Adrenal gland (tissue), 9 donors: ENCODE measurements at regions not wholly inside any gene's neighbourhood (a gene's known extent, or its start where the extent isn't known, plus 50 kb on each side); places are given as distances from the start of the nearest gene placed in this dataset.

Experiments used
- DNase-seq, 7 donors: peaks; one replicate each; pipeline ENCODE4 v3.0.0-alpha.2; 2019 to 2020
- H3K27ac ChIP-seq, 5 donors: fragments of 200-600 bp; sonication (generic) in 4 of 5; 1 replicate in 3 of 5; 2 replicates in 2 of 5; pipeline versions ENCODE4 v1.5.1 to v1.8.0; 2016 to 2020; ENCODE audit warnings: mild to moderate bottlenecking in 1 of 5
- H3K27me3 ChIP-seq: fragments of 200-600 bp; 2 replicates; pipeline ENCODE4 v1.8.0; 2021
- H3K36me3 ChIP-seq, 2 donors: fragments of 200-600 bp; replicated peaks in 1 of 2; 1 replicate in 1 of 2; 2 replicates in 1 of 2; pipeline versions ENCODE4 v1.5.1 to v1.8.0; 2018 to 2022
- H3K4me1 ChIP-seq, 2 donors: fragments of 200-600 bp; replicated peaks in 1 of 2; 1 replicate in 1 of 2; 2 replicates in 1 of 2; pipeline versions ENCODE4 v1.5.1 to v1.8.0; 2018 to 2021
- H3K4me3 ChIP-seq, 4 donors: fragments of 200-600 bp; sonication (generic) in 3 of 4; one replicate each; pipeline ENCODE4 v1.5.1; 2016 to 2018
- H3K9me3 ChIP-seq, 3 donors: fragments of 200-600 bp; sonication (generic) in 1 of 3; replicated peaks in 1 of 3; 1 replicate in 2 of 3; 2 replicates in 1 of 3; pipeline versions ENCODE4 v1.5.1 to v1.8.0; 2016 to 2021
- POLR2A ChIP-seq, 2 donors: fragments of 450-650 bp; IDR thresholded peaks; one replicate each; pipeline ENCODE4 v1.6.1; 2017; ENCODE audit warnings: antibody characterized with exemption in 2 of 2, mild to moderate bottlenecking in 2 of 2, moderate library complexity in 1 of 2
- WGBS, 4 donors: extraction: QIAGEN DNeasy Blood & Tissue Kit in 2 of 4; methylation state at CpG; one replicate each; pipeline versions ENCODE4 v1.1.5 to v1.1.7; 2013 to 2017; 5-methylcytosine and 5-hydroxymethylcytosine counted together
- intact Hi-C, 2 donors: fragments of 100-400 bp; cut with DNase I; formaldehyde crosslinking; loops; one replicate each; pipeline versions ENCODE4 v1.14.1 to v1.15.0; 2022 to 2023
- TF ChIP-seq, protein P1 (sequence below), 6 experiments: fragments of 450-650 bp in 4 of 6; fragments of 200-600 bp in 2 of 6; sonication (generic) in 1 of 6; IDR thresholded peaks; 1 replicate in 5 of 6; 2 replicates in 1 of 6; pipeline versions ENCODE4 v1.5.1 to v1.8.0; 2016 to 2021; ENCODE audit warnings: antibody characterized with exemption in 6 of 6, mild to moderate bottlenecking in 2 of 6, moderate library complexity in 1 of 6
- donor health status: healthy with polysubstance abuse.
- donor health status: Bipolar disorder and iron deficiency.
- donor health status: DM: yes; HTN: yes; CAD: no.
- donor health status: DM: no; HTN: no; CAD: no.
- donor health status: DM: no; HTN: no; CAD: no.

DNA sequence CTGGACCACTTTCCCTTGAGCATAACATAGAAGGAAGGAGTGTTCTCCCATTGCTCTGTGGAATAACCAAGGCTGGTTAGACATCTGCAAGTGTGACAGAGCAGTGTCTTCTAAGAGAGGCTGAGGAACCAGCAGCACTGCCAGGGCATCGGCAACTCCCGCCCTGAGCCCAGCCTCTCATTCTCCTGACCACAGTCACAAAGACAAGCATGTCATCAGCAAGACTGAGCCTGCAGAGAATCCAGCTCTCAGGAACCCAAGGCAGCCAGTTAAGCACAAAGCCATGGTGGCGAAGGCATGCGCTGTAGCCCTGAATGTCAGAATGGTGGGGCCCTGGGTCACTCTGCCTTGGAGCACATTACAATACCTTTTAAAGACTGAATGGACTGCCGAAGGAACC lies 253.9 kb downstream of the AGTPBP1 start:
- Histone ChIP-seq H3K9me3 (no peaks in the 10 kb centered on the region), H3K36me3 (no peaks in the 10 kb centered on the region), H3K4me1 (no peaks in the 10 kb centered on the region), H3K27ac (no peak overlapping the region), H3K4me3 (no peak overlapping the region), H3K27me3 (no peaks in the 10 kb centered on the region)
- no peak for DNase-seq
- no peak for TF ChIP-seq POLR2A (IDR thresholded peaks at IDR 0.05)
- TF ChIP-seq, protein P1, sequence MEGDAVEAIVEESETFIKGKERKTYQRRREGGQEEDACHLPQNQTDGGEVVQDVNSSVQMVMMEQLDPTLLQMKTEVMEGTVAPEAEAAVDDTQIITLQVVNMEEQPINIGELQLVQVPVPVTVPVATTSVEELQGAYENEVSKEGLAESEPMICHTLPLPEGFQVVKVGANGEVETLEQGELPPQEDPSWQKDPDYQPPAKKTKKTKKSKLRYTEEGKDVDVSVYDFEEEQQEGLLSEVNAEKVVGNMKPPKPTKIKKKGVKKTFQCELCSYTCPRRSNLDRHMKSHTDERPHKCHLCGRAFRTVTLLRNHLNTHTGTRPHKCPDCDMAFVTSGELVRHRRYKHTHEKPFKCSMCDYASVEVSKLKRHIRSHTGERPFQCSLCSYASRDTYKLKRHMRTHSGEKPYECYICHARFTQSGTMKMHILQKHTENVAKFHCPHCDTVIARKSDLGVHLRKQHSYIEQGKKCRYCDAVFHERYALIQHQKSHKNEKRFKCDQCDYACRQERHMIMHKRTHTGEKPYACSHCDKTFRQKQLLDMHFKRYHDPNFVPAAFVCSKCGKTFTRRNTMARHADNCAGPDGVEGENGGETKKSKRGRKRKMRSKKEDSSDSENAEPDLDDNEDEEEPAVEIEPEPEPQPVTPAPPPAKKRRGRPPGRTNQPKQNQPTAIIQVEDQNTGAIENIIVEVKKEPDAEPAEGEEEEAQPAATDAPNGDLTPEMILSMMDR (IDR thresholded peaks at IDR 0.05), result no peak
- 86 to 92% (median 89%) methylated on average over 3 to 5 of the region's 5 CpGs for WGBS, 4 donors
- intact Hi-C loops, result no loop called here

DNA sequence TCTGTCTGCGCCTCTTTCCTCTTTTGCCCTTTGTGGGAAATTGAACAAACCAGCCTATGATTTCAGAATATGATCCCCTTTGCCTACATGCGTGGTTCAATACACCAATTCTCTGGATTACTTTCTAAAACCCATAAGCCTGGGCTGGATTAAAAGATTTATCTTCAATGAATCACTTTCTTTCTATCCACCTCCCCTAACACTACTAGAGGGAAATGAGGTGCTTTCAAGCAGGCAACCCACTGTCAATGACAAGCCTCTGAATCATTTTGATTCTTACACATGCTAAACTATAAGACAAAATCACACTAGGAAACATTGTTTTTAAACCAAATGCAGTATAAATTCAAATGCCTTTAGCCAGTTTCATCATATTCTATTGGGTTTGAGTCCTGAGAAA lies 257.5 kb downstream of the AGTPBP1 start:
- Histone ChIP-seq H3K27ac (no peak overlapping the region), H3K4me3 (no peak overlapping the region), H3K27me3 (no peaks in the 10 kb centered on the region), H3K9me3 (no peaks in the 10 kb centered on the region), H3K36me3 (no peaks in the 10 kb centered on the region), H3K4me1 (no peaks in the 10 kb centered on the region)
- no peak for TF ChIP-seq POLR2A (IDR thresholded peaks at IDR 0.05)
- TF ChIP-seq, protein P1 (IDR thresholded peaks at IDR 0.05), result no peak
- 79 to 87% (median 84%) methylated on average over 2 of the region's 2 CpGs for WGBS, 4 donors
- intact Hi-C loops, result no loop called here
- DNase-seq, result no peak

DNA sequence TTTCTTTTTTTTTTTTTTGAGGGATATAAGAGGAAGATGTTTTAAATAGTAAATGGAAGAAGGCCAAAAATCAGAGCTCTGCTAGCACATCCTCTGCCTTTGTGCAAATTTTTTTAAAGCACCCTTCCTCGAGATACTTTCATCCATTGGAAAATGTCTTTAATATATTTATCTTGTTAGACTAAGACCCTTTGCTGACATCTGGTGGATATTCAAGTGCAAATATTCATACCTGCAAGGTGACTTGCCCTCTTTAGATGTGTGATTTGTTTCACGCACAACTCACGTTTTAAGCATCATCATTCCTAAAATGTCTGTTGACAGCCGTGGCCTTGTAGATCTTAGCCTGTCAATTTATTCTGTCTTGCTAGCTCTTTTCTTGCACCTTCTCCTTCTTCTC lies 258.5 kb downstream of the AGTPBP1 start:
- TF ChIP-seq, protein P1 (IDR thresholded peaks at IDR 0.05), result no peak
- no peak for TF ChIP-seq POLR2A (IDR thresholded peaks at IDR 0.05)
- Histone ChIP-seq H3K9me3 (no peaks in the 10 kb centered on the region), H3K4me1 (no peaks in the 10 kb centered on the region), H3K36me3 (no peaks in the 10 kb centered on the region), H3K27me3 (no peaks in the 10 kb centered on the region), H3K27ac (no peak overlapping the region), H3K4me3 (no peak overlapping the region)
- intact Hi-C loops, result no loop called here
- no peak for DNase-seq
- 59 to 66% (median 62%) methylated on average over 4 of the region's 4 CpGs for WGBS, 4 donors

DNA sequence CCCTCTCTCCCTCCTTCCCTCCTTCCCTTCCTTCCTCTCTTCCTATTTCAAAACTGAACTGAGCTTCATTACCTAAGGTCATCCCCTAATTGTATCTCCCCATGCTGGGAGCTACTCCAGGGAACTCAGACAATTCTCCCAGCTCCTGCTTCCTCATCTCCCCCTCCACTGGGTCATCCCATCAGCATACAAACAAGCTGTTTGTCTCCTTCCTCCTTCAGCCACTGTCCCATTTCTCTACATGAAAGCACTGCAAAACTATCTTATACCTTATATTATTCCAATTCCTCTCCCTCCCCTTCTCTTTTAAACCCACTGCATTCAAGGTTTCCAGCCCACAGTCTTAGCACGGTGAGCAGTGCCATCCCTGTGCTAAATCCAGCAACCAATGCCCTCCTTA lies 262.4 kb downstream of the AGTPBP1 start:
- H3K36me3 ChIP-seq, result no peaks in the 10 kb centered on the region
- no peak for DNase-seq
- intact Hi-C loops, result no loop called here
- H3K27ac ChIP-seq, result peak overlapping the region in 1 of 5 donors; percentile 53
- no peaks in the 10 kb centered on the region for H3K27me3 ChIP-seq
- no peaks in the 10 kb centered on the region for H3K4me1 ChIP-seq
- H3K9me3 ChIP-seq, result no peaks in the 10 kb centered on the region
- WGBS, 4 donors, result 82 to 91% (median 86%) methylated on average over 1 of the region's 1 CpG
- no peak for TF ChIP-seq POLR2A (IDR thresholded peaks at IDR 0.05)
- TF ChIP-seq, protein P1 (IDR thresholded peaks at IDR 0.05), result no peak
- no peak overlapping the region for H3K4me3 ChIP-seq
